ENCODE measurements at regions not wholly inside any gene's neighbourhood (a gene's known extent, or its start where the extent isn't known, plus 50 kb on each side); places are given as distances from the start of the nearest gene placed in this dataset.

DNA sequence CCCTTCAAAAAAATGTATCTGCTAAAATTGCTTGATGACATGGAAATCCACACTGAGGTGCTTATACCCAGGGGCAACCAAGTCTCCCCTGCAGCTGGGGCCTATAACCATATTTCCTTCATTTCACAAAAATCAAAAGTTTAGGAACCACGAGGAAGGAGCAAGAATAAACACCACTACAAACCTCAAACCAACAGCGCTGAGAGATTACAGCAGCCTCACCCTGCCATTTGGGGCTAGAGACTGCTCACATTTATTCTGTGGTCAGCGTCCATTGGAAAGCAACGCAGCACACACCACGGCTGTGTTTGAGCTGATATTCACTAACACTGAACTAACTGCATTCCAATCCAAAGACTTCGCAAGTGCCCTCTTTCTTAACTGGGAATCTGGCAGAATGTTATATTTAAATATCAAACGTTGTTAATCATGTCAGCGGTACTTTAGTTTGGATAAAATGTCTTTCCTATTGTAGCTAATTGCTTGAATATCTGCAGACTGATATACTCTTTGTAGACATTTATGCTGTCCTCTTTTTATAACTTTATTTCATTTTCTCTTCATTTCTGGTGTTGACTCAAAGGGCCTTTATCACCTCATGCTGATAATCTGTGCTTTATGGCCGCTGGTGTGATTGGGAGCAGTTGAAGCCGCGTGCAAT lies 94.6 kb downstream of the FOXA2 start (continued):
- TF ChIP-seq ISL2 (CRISPR knock-in tag; IDR thresholded peaks at IDR 0.05) = 0 out of 2 replicates have a peak, but pooled peaks have one; percentile 12
- no peak for TF ChIP-seq POGZ (CRISPR knock-in tag; IDR thresholded peaks at IDR 0.05)
- TF ChIP-seq ZNF230 (CRISPR knock-in tag; IDR thresholded peaks at IDR 0.05) = peak; percentile 19
- no peak for TF ChIP-seq MNT (IDR thresholded peaks at IDR 0.05)
- TF ChIP-seq IKZF4 (CRISPR knock-in tag; IDR thresholded peaks at IDR 0.05; ENCODE audit: borderline replicate concordance, low read depth, not compliant biosample characterization) = peak; percentile 85
- no peak for TF ChIP-seq ZNF160 (CRISPR knock-in tag; IDR thresholded peaks at IDR 0.05)
- no peak for TF ChIP-seq AHR (CRISPR knock-in tag; IDR thresholded peaks at IDR 0.05)
- no peak for TF ChIP-seq LCORL (IDR thresholded peaks at IDR 0.05)
- no peak for TF ChIP-seq LCORL (CRISPR knock-in tag; IDR thresholded peaks at IDR 0.05)
- TF ChIP-seq KDM4B (CRISPR knock-in tag; IDR thresholded peaks at IDR 0.05) = no peak
- TF ChIP-seq GZF1 (CRISPR knock-in tag; IDR thresholded peaks at IDR 0.05) = peak; percentile 66; the same call in 1 of the 2 replicates
- TF ChIP-seq THAP7 (CRISPR knock-in tag; IDR thresholded peaks at IDR 0.05) = no peak
- TF ChIP-seq, protein P1, sequence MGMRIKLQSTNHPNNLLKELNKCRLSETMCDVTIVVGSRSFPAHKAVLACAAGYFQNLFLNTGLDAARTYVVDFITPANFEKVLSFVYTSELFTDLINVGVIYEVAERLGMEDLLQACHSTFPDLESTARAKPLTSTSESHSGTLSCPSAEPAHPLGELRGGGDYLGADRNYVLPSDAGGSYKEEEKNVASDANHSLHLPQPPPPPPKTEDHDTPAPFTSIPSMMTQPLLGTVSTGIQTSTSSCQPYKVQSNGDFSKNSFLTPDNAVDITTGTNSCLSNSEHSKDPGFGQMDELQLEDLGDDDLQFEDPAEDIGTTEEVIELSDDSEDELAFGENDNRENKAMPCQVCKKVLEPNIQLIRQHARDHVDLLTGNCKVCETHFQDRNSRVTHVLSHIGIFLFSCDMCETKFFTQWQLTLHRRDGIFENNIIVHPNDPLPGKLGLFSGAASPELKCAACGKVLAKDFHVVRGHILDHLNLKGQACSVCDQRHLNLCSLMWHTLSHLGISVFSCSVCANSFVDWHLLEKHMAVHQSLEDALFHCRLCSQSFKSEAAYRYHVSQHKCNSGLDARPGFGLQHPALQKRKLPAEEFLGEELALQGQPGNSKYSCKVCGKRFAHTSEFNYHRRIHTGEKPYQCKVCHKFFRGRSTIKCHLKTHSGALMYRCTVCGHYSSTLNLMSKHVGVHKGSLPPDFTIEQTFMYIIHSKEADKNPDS (CRISPR knock-in tag; IDR thresholded peaks at IDR 0.05) = no peak
- TF ChIP-seq ZNF234 (CRISPR knock-in tag; conservative IDR thresholded peaks at IDR 0.05) = no peak
- peak; percentile 15; the same call in 1 of the 2 replicates for TF ChIP-seq HDAC1 (CRISPR knock-in tag; IDR thresholded peaks at IDR 0.05)
- no peak for TF ChIP-seq ARHGAP35 (CRISPR knock-in tag; IDR thresholded peaks at IDR 0.05; ENCODE audit: borderline replicate concordance)
- peak; percentile 11 for TF ChIP-seq SRSF1 (optimal IDR thresholded peaks at IDR 0.05; ENCODE audit: low read depth, low read length)
- no peak for TF ChIP-seq NAIF1 (CRISPR knock-in tag; IDR thresholded peaks at IDR 0.05; ENCODE audit: borderline replicate concordance)
- TF ChIP-seq ZNF646 (CRISPR knock-in tag; IDR thresholded peaks at IDR 0.05) = no peak

Data from HepG2 (cell line).